HG03175 (cell line): ENCODE measurements at regions not wholly inside any gene's neighbourhood (a gene's known extent, or its start where the extent isn't known, plus 50 kb on each side); places are given as distances from the start of the nearest gene placed in this dataset.

Experiments
- ATAC-seq: cut with Tn5 transposase; IDR thresholded peaks from one replicate; pipeline ENCODE4 v1.9.1; 2021; ENCODE audit warnings: mild to moderate bottlenecking, moderate library complexity; ENCODE audit not compliant: unreplicated experiment

- ATAC-seq = no peak
Observed at GRCh38 chr9:90103771-90104170, 499.0 kb downstream of the GADD45G start.

GRCh38 chr9:90105773-90106172, 501.0 kb downstream of the GADD45G start:
- ATAC-seq = no peak

- ATAC-seq = no peak
Observed at GRCh38 chr9:90107040-90107725, 502.4 kb downstream of the GADD45G start.

GRCh38 chr9:90107726-90108655, 503.2 kb downstream of the GADD45G start:
- ATAC-seq = no peak

- no peak for ATAC-seq
Observed at GRCh38 chr9:90112788-90113187, 508.0 kb downstream of the GADD45G start.

GRCh38 chr9:90114641-90115425, 510.0 kb downstream of the GADD45G start:
- ATAC-seq = no peak

GRCh38 chr9:90121762-90122161, 517.0 kb downstream of the GADD45G start:
- no peak for ATAC-seq

GRCh38 chr9:90124961-90125360, 517.7 kb downstream of the DIRAS2 start:
- ATAC-seq = no peak

GRCh38 chr9:90127923-90128322, 514.7 kb downstream of the DIRAS2 start:
- ATAC-seq = no peak

- ATAC-seq = no peak
Observed at GRCh38 chr9:90128587-90129190, 513.9 kb downstream of the DIRAS2 start.

GRCh38 chr9:90129446-90129845, 513.2 kb downstream of the DIRAS2 start:
- no peak for ATAC-seq

- ATAC-seq = no peak
Observed at GRCh38 chr9:90131568-90131967, 511.1 kb downstream of the DIRAS2 start.

- no peak for ATAC-seq
Observed at GRCh38 chr9:90132866-90133265, 509.8 kb downstream of the DIRAS2 start.

- ATAC-seq = no peak
Observed at GRCh38 chr9:90137801-90138200, 504.8 kb downstream of the DIRAS2 start.

- ATAC-seq = no peak
Observed at GRCh38 chr9:90140131-90140818, 502.3 kb downstream of the DIRAS2 start.

GRCh38 chr9:90141723-90142122, 500.9 kb downstream of the DIRAS2 start:
- ATAC-seq = no peak

GRCh38 chr9:90142580-90142979, 500.0 kb downstream of the DIRAS2 start:
- no peak for ATAC-seq

GRCh38 chr9:90147426-90147825, 495.2 kb downstream of the DIRAS2 start:
- ATAC-seq = no peak

- no peak for ATAC-seq
Observed at GRCh38 chr9:90156318-90156717, 486.3 kb downstream of the DIRAS2 start.

- ATAC-seq = no peak
Observed at GRCh38 chr9:90162326-90162725, 480.3 kb downstream of the DIRAS2 start.
